Dermis microvascular lymphatic vessel endothelial cell (primary cell): ENCODE measurements at regions not wholly inside any gene's neighbourhood (a gene's known extent, or its start where the extent isn't known, plus 50 kb on each side); places are given as distances from the start of the nearest gene placed in this dataset.

Experiments
- DNase-seq, 2 donors: peaks; one replicate each; pipeline versions ENCODE4 v3.0.0 to v3.0.0-alpha.2; 2010; ENCODE audit warnings: low read depth in 2 of 2

DNA sequence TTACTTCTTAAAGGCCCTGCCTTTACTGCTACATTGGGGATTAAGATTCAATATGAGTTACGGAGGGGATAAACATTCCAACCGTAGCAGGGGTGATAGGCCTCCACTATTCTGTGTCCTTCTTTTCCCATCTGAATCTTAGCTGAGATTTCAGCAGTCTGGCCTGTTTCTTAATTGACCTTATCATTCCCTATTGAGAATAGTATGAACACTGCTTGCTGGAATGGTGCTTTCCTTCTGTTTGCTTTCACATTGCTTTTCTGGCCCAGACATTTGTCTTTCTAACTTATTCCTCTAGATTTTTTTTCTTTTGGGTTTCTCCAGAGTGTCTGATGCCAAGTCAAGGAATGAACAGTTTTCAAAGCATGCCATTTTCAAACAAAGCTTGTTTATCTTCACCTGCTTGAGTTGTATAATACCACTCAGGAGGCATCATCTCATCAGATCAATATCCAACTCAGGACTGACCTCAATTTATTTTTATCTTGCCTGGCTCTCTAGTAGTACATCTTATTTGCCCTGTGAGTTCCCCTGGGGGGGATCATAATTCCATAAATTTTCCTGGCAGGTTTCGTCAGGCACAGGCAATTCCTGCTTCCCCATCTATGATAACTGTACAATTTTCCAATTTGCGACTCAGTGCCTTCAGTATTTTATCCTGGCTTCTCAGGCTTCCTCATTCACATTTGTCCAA is 161.1 kb upstream of the STT3B start:
- DNase-seq: no peak

DNA sequence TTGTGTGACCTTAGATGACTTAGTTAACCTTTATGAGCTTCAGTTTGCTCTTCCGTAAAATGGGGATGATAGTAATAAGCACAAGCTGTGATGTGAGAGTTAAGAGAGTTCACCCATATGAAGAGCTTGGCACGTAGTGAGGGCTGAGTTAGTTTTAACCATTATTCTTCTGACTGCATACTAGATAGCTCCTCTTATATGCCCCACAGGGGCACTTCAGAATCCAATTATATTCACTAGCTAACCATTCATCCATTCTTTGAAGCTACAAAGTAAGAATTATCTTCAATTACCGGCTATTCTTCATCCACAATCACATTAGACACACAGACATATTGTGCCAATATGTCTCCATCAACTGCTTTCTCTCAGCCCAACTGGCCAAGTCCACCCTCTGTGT is 159.0 kb upstream of the STT3B start:
- no peak for DNase-seq

DNA sequence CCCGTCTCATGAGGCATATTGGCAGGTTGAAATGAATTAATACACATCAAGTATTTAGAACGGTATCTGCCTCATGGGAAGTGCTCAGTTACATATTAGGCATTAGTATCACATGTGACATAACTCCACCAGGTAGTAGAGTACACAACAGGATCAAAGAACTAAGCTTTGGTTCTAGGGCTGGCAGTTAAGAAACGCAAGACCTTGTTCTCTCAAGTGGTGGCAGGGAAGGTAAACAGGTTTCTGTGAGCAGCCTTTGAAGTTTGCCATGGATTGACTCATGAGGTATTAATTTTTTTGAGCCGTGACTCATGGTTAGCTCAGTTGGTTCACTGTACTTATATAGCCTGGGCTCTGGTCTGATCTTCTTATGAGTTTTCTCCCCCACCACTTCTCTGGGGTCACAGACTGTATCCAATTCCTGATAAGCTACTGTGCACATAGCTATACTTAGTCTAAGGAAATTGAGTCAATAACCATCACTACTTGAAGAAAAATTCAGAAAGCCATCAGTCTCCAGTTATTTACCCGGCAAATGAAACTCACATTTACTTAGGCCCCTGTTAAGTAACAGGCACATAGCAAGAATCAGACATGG is 155.6 kb upstream of the STT3B start:
- peak in 1 of 2 donors; percentile 66 for DNase-seq

DNA sequence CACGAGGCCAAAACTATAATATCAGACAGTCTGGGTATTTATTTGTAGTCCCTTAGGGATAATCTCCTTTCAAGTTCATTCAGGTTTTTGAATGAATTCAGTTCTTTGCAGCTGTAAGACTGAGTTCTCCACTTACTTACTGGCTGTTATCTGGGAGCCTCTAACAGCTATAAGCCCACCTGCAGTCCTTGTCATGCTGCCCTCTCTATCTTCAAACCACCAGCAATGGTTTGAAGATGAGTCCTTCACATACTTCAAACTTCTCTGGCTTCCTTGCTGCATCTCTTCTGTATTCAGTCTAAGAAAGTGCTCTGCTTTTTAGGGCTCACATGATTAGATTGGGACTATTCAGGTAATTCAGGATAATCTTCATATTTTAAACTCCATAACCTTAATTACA is 154.5 kb upstream of the STT3B start:
- no peak for DNase-seq

DNA sequence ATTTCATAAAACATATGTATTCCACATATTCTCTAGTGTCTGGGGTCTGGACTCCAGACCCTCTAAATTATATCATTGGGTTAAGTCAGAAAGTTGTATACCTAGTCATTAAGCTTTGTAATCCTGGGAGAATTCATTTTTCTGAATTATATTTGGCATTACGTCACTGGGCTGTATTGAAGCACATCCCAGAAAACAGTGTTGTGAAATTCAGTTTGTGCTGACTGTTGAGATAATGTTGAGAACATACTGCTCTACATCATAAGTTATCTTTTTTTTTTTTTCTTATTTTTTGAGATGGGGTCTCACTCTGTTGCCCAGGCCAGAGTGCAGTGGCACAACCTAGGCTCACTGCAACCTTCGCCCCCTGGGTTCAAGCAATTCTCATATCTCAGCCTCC is 153.1 kb upstream of the STT3B start:
- DNase-seq: no peak

DNA sequence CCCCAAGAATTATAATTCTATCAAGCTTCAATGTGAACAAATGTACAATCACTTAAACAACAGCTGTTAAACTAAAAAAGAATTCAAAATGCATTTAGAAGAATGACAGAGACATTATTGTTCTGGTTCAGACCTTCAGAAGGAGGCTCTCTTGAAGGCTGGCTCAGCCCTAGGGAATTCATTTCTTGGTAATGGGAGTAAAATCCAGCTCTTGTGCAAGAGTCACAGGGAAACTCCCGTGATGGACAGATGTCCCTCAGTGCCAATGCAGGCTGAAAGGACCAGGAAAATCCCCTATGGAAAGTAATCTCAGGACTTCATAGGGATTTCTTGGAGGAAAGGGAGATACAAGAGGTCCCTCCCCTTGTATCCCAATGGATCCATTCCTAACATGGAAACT is 149.9 kb upstream of the STT3B start:
- no peak for DNase-seq

DNA sequence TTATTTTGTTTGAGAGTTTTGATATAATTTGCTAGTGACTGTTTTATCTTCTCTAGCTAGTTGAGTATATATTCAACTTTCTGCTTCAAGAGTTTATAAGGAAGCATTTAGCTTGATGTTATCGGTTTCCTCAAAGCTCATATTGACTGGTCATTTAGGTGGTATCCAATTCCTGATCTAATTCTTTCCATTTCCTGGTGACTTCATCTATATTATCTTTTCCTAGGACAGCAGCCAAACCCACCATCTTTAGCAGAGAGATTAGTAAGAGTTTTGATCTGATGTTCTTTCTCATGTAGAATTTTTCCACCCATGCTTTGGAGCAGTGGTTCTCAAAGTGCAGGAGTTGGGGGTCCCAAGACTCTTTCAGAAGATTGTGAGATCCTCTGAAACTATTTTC is 148.6 kb upstream of the STT3B start:
- peak; percentile 4 to 49 for DNase-seq

DNA sequence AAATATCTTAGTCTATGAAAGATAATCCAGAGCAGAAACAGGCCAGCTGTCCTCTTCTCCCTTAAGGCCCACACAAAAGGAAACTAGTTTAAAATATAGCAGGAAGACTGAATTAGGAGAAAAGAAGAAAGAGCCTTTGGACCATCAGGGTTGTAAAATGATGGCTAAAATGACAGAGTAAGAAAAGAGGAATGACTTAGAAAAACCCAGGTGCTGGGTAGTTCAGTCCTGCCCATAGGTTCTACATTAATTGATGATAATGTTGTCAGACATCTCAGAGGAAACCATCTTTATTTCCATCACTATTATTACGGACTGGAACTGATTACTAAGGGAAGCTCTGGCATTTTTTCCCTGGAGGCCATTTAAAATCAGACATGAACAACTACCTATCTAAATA is 142.8 kb upstream of the STT3B start:
- no peak for DNase-seq

DNA sequence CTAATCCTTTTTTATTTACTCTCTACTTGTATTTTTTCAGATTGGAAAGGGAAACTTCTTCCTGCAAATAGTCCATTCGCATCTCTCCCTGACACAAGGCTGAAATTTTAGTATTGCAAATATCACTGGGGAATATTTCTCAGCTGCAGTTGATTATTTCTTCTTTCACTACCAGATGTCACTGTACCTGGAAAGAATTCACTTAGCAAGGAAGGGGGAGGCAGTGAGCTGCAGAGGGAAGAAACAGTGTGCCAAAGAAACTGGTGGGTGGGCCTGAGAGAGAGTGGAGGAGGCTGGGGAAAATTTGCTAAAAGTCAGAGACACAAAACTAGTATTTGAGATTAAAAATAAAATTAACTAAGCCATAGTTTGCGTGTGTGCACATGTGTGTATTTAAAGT is 142.3 kb upstream of the STT3B start:
- no peak for DNase-seq

DNA sequence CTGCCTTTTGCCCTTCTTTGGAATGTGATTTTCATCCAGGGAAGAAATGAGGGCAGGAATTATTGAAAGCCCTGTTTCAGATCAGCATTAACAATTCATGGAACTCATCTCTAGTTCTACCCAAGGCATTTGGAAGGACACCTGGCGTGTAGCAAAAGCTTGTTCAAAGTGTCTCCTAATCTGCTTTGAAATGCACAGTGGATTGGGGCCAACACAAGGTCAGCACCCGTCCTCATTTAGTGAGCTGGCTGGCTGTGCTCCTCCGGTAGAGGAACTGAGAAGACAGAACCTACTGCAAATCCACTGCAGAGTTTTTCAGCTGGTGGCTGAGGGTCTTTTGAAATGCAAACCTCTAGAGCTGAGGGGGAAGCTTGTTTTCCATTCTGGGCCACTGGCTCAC is 141.6 kb upstream of the STT3B start:
- DNase-seq: no peak

DNA sequence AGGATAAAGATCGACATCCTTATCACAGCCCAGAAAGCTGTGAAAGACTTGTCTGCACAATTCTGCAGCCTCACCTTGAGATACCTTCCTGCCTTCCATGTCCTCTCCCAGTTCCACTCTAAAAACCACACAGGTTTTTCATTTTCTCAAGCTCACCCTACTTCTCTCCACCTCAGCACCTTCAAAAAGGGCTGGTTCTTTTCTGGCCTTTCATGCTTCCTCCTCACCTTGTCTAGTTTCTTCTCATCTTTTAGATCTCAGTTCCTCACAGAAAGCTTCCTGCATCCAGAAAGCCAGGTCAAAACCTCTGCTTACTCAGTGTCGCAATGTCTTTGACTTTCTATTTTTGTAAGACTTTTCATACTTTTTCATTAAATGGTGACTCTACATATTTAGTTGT is 140.2 kb upstream of the STT3B start:
- DNase-seq: no peak

DNA sequence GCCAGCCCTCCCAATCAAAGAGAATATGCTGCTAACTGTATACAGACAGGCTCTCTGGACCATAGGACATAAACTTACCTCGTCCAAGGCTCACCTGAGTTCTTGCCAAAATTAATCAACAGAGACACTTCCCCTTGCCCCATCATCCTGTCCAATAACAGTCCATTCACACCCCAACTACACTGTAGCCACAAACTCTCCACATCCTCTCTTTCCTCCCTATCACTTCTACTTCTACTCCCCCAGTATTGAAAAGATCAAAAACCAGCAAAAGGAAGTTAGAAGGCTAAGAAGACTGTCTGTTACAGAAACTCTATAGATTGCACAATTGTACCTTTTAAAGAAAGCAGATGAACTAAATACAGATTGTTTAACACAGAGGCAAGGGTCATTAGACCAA is 133.5 kb upstream of the STT3B start:
- no peak for DNase-seq

DNA sequence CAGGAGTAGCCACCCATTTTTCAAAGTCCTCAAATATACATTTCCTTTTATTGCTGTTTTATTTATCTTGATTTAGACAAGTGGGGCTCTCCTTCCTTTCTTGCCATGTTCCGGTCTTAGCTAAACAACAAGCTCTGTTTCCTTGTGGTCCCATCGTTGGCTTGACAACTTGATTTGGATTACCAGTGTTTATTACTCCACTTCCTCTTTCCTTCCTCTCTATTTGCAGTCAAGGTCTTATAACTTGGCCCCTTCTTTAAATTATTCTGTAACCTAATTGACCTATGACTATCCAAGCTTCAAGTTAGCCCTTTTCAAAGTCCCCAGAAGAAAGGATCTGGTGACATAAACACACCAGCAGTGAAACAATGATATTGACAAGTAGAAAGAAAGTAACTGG is 130.6 kb upstream of the STT3B start:
- DNase-seq: peak; percentile 3 to 60

DNA sequence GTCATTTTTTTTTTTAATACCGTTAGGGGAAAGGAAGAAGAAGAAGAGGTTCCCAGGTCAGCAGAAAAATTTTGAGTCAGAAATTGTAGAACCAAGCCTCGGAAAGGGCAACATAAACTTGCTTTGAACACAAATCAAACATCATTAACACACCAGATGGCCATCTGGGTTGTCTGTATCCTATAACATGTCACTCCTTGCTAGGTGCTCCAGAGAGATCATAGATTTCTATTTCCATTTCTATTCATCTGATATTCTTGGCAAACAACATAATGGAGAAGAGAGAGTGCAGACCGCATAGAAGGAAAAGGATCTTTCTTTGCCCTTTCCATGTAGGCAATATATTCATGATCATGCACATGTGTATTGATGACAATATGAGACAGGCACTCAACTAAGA is 129.5 kb upstream of the STT3B start:
- no peak for DNase-seq

DNA sequence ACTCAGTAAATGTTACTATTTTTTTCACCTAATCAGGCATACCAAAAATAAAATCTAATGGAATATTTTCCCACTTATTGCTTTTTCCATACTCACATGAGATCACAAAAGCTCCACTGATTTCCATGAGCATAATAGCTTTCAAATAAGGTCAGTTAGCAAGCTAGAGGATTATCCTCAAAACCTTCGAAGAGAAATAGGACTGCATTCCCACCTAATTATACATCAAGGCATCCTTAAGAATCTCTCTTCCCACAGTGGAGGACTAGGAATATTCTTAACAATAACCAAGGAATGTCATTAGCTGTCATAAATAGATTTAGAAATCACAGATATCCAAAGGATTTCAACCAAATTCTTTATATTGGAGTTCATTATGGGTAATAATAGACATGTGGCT is 127.9 kb upstream of the STT3B start:
- no peak for DNase-seq

DNA sequence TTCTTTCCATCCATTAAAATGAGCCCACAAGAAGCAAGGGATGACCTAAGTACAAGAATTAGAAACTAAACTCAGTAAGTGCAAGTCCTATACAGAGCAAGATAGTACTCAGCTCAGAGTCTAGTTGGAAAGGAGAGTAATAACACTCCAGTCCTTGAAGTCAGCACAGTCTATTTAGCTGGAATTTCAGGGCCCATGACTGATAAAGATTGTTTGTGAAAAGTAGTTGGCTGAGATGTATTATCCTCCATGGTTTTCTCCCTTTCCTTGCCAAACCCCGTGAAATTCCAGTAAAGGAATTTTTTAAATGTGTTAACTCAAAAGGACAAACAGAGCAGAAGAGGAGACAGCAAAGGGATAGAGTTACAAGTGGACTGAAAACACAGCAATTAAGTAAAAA is 127.2 kb upstream of the STT3B start:
- no peak for DNase-seq

DNA sequence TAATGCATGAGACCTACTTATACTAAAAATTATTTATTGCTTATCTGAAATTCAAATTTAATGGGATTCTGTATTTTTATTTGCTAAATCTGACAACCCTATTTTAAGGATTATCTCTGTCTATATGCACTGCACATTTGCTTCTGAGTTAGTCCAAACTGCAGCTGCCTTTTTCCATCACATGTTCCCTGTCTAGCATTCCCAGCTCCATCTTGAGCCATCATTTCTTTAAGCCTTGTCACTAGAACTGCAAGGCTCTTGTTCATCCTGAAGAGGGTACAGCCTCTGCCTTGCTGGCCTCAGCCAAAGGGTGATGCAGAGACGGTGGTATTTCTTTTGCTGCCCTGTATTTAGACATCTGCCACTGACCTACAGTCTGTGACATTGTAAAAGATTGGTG is 125.8 kb upstream of the STT3B start:
- no peak for DNase-seq

DNA sequence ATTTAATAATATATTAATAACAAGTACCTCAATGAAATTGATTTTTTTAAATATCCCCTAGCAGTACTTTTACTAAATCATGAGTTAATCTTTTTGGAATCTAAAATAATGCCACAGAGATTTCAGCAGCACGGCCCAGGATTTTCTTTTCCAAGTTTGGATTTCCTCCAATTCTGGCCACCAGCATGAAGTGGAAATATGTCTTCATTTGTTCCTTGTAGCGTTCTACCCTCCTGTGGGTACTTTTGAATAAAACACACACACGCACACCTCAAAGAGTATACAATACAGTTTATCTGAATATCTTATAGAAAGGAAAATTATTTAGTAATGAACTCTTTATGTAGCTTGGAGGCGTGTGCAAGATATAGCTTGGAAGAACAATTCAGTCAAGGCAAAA is 125.1 kb upstream of the STT3B start:
- no peak for DNase-seq

DNA sequence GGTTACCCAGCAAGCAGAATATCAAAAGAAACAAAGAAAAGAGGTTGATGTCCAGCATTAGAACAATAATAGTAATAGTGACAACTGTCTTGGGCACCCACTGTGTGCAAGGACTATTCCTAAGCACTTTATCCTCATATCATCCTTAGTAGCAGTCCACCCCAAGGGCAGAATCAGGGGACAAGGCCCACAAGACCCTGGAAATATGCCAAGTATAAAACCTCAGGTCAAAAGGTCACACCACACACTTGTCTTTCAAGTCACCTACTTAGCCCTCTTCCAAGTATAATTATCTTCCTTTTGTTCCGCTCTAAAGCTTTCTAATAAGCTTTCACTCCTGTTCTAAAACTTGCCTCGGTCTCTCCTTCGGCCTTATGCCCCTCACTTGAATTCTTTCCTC is 124.0 kb upstream of the STT3B start:
- no peak for DNase-seq

DNA sequence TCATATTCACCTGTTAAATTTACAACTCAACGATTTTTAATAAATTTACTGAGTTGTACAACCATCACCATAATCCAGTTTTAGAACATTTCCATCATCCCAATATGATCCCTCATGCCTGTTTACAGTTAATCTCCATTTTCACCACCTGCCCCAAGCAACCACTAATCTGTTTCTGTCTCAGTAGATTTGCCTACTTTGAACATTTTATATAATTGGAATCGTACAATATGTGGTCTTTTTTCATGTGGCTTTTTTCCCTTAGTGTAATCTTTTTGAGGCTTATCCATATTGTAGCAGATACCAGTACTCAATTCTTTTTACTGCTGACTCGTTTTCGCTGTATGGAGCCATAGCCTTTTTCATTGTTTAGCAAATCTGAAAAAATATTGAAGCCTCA is 123.3 kb upstream of the STT3B start:
- no peak for DNase-seq

DNA sequence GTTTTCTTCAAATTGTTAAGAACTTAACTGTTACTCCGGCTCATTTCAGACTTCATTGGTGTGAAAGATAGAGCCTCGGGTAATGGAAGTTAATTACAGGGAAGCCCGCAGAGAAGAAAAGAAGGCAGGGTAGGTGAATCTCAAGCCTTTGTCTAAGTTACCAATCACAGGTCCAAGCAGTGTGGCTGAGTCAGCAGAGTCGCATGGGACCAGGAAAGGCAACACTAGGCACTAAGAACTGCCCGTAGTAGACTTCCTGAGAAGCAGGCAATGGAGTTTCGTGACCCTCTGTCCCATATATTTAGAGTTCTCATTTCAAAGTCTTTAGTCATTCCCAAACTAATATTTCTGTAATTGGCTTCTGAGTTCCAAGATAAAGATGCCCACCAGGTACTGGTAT is 122.9 kb upstream of the STT3B start:
- DNase-seq: no peak

DNA sequence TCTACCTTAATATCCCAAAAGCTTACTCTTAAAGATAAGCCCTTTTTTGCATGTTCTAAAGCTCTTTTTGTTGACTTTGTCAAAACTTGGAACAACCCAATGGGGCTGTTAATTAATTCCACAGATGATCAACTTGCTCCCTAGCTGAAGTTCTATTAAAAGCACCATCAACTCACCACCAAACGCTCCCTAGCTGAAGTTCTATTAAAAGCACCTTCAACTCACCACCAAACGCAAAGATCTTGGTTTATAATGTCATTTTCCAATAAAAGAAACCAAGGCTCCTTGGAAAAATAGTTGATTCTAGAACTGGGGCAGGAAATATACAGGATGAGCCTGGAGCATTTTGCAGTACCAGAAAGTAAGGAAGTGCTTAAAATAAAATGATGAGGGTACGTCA is 122.3 kb upstream of the STT3B start:
- DNase-seq: no peak

DNA sequence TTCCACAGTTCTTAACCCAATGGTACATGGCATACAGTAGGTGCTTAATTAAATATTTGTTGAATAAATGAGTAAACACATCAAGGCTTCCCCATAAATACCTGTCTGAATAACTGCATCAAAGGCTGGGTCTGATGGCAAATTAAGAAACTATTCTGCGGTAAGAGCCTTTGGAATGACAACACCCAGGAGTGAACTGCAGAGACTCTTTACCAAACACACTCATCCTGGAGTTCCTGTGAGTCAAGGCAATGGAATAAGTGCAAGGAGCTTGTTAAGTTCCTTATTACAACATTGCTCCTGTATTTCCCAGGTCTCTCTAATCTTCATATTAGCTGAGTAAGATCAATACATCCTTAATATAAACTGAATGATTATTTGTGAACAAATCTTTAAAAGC is 119.9 kb upstream of the STT3B start:
- DNase-seq: no peak

DNA sequence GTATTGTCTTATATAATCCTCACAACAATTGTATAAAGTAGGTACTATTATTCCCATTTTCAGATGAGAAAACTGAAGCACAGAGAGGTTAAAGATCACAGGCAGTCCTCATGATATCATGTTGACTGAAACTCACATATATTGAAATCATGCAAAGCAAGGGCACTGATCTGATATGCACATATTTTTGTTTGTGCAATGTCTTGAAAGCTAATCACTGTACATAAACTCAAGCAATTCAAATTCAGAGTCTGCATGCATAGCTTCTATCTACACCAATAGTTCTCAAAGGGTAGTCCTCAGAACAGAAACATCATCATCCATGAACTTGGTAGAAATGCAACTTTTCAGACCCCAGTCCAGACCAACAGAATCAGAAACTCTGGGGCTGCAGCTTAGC is 119.2 kb upstream of the STT3B start:
- no peak for DNase-seq
